ENCODE measurements at regions not wholly inside any gene's neighbourhood (a gene's known extent, or its start where the extent isn't known, plus 50 kb on each side); places are given as distances from the start of the nearest gene placed in this dataset.

- TF ChIP-seq CTCF (IDR thresholded peaks at IDR 0.05) (no peak), POLR2A (IDR thresholded peaks at IDR 0.05) (no peak)
These were observed 110.2 kb downstream of the CTAGE1 start for GRCh38 chr18:22307528-22307927.

All from uterus (tissue), 2 donors.